IPS DF 4.7 (cell line): ENCODE measurements at regions not wholly inside any gene's neighbourhood (a gene's known extent, or its start where the extent isn't known, plus 50 kb on each side); places are given as distances from the start of the nearest gene placed in this dataset.

ENCODE experiments used
- DNase-seq: peaks from one replicate; pipeline ENCODE4 v3.0.0-alpha.2; 2013; ENCODE audit warnings: low spot score; ENCODE audit errors: extremely low read depth

GRCh38 chr17:15112846-15113617 is 152.1 kb downstream of the PMP22 start:
- no peak for DNase-seq

DNA sequence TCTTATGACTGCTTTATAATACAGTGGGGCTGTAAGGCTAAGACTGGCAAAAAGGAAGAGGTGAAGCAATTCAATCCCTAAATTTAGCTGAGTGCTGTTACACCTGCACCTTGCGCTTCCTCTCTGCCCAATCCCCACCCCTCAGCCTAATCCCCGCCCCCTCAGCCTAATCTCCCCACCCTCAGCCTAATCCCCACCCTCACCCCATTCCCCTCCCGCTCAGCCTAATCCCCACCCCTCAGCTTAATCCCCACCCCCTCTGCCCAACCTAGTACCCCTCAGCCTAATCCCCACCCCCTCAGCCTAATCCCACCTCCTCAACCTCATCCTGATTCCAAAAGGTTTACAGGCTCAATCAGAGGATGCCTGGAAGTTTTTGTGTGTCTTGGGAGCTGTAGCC is 155.5 kb downstream of the PMP22 start:
- DNase-seq = no peak

- no peak for DNase-seq
These were observed 156.1 kb downstream of the PMP22 start for GRCh38 chr17:15108992-15109391.

DNA sequence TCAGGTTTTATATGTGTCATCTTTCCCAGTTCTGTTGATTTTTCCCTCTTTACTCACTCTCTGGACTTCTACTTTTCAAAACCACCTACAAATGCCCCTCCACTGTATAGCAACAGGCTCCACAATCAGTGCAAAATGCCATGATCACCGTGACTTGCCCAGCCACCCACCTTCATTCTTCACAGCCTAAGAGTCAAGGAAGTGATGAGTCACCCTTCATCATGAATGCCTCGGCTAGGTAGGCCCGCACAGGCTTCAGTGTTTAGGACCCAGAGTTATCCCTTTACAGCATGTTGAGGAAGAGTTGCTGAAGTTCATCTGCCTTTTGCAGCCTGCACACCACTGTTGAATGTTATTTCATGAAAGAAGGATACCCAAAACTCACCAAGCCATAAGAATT is 158.6 kb downstream of the PMP22 start:
- no peak for DNase-seq

DNA sequence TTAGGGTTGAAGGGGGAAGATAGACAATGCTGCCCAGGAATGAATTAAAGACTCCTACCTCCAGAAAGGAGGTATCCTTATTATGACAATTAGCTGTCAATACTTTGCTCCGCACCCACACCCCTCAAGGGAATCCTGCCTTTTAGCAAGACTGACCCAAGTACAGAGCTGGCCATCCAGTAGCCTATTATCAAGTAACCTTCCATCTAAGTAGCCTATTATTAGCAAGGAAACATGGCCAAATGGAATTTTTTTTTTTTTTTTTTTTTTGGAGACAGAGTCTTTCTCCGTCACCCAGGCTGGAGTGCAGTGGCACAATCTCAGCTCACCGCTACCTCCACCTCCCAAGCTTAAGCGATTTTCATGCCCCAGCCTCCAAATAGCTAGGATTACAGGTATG is 161.3 kb downstream of the PMP22 start:
- DNase-seq = no peak

DNA sequence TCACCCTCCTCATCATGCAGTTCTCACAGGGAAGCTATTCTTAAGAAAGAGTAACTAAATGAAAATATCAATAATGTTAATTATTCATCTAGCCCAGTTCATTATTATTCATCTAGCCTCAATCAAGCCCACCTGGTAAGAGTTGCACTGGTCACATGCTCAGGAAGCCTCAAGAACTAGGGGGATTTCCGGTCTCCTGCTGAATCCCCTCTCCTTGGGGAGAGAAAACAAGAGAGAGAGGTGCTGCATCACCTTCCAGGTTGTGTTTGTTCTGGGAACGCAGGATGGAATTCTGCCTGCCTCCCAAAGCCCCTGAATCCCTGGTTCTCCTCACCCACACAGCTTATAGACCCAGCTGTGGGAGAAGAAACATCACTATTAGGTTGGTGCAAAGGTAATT is 164.0 kb downstream of the PMP22 start:
- no peak for DNase-seq

- no peak for DNase-seq
These were observed 168.6 kb downstream of the PMP22 start for GRCh38 chr17:15096511-15096910.

- no peak for DNase-seq
These were observed 169.2 kb downstream of the PMP22 start for GRCh38 chr17:15095935-15096334.

GRCh38 chr17:15092762-15093161 is 172.4 kb downstream of the PMP22 start:
- DNase-seq = no peak

GRCh38 chr17:15092261-15092660 is 172.9 kb downstream of the PMP22 start:
- no peak for DNase-seq

DNA sequence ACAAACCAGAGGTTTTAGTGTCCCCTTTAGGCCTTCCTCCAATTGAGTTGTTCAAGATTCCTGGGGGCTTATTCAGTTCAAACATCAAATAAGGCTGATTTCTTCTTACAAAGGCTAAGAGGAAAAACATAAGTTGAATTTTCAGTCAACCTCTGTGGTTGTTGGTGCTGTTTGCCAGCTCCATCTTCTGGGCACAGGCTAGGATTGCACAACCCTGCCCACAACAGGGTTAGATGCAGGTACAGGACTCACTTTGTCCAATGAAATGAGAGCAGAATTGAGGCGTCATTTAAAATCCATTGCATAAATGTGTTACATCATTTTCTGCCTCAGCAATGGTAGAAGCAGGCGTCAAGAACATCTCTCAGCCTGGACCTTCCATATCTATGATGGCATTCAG is 173.3 kb downstream of the PMP22 start:
- DNase-seq = no peak

DNA sequence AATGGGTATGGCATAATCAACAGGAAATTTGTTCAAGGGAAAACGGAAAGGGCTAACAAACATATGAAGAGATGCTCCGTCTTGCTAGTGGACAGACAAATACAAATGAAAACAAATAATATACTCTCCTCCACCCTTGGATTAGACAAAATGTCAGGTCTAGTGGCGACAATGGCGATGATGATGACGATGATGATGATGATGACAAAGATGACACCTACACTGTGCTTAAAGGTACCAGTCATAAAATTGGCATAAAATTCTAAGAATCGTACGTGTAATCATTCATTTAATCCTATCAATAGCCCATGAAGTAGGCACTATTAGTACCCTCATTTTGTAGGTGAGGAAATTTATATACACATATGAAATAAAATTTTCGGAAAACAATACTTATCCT is 174.6 kb downstream of the PMP22 start:
- no peak for DNase-seq

DNA sequence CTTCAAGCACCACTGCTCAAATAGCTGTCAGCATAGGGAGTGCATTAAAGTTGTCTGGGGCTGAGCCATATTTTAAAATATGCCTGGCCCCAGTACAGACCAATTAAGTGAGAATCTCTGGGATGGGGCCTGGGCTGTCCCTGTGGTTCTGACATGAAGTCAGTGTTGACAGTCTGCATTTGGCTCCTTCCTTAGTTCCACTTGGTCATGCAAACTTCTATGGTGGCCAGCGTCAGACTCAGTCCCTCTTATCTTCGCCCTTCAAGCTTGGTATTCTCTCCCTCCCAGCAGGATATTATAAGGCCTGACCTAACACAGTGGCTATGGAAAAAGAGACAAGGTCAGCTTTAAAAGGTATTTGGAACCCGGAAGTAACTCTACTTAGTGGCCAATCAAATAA is 177.2 kb downstream of the PMP22 start:
- DNase-seq = no peak

DNA sequence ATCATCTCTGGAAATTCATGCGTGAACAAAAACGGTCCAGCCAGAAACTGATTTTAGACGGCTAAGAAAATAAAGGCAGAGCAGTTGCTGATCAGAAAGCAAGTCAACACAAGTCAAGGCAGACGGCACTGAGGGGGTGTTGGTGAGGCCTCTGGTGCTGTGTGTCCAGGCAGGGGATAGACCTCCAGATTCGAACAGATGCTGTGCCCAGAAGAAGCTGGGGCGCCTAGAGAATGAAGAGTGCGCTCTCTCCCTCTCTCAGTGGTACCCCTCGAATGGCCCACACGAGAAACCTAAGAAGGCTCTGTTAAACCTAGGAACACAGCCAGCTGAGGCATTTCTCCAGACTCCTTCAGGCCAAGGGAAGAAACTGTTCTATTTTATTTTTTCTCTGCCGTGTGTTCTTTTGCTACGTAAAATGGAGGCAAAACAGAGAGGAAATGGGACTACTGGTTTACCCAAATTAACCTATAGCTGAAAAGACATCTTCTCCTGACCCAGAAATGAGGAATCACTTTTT is 178.3 kb downstream of the PMP22 start:
- DNase-seq = no peak

DNA sequence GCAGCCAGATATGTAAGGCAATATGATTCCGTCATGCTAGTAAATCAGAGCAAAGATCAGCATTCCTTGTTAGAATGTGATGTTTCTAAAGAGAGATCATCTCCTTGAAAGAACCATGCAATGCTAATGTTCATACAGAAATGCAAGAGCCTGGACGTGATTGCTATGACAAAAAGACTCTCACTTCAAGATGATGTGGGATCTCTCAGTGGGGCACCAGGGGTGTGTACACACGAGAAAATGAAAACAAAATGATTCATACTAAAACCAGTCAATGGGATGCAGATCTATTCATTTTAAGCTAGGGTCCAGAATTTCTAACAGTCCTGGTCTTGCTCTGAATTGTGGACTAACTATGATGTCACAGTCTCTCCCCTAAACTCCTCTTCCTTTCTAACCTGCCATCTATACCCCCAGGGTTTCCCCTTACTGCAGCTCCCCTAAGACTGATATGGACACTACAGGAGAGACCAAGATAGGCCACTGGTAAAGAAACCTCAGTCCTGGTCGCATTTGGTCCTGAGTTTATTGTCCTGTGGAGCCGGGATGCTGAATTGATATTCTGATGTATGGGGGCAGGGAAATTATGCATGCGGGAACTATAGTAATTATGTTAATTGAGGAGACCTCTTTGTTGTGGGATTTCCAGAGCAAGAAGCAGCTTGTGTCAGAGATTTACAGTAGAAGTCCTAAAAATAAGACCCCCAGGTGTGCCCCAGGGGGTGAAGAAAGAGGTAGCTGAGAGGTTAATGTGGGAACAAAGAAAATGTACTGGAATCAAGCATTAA is 179.0 kb downstream of the PMP22 start:
- no peak for DNase-seq

GRCh38 chr17:15083225-15083624 is 181.9 kb downstream of the PMP22 start:
- no peak for DNase-seq

DNA sequence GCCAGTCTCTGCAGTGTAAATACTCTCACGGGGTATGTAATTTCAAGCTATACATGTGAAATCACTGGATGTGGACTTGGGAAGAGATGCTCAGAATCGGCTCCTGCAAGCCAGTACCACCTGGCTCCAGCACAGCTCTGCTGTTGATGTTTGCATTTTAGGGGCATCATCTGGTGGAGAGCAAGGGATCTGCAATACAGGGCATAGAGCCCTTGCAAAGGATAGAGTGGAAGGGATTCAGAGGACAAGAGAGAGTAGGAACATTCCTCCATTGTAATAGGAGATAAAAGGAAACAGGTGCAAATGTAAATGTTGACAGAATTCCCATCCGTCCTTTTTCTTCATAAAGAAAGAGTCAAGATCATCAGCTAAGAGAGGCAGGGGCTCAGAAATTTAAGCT is 184.1 kb downstream of the PMP22 start:
- DNase-seq = no peak

DNA sequence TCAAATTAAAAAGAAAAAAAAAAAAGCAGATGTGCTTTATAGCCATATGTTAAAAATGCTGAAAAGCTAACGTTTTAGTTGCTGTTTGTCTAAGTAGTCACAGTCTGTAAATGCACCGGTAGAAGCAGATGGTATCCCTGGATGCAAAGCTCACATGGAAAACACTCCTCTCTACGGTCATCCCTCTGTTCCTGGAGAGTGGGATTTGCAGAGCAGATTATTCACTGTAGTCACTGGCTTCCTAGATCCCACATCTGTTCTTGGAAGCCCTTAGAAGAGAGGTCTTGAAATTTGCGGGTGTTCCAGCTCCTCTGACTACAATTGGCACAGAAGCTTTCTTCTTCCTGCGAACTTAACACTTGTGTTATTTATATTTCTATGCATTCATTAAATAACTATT is 186.6 kb downstream of the PMP22 start:
- DNase-seq = no peak

DNA sequence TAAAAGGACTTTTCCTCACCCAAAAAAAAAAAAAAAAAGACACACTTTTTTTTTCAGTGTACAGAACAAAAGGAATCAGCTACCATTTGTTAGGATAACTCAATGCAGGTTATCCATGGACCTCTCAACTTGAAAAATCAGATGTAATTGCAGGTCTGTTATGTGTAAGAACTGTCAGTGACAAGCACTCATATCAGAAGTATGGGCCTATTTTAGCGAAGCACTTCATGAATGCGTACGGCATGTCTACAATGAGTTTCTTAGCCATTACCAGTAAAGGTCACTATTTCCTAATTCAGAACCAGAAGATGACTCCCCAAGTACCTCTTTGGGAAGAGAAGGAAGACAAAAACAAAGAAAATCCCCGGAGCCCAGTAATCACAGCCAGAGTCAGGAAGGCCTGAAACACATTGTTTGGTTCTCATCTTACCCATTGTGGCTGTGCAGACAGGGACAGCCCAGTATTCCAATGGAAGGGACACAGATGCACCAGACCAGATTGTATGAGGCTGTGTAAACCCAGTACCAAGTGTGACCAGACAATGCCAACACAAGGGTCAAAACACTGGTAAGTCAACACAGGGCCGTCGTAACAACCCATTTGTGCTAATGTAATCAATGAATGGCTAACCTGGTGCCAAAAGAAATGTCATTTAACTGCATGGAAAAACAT is 188.0 kb downstream of the PMP22 start:
- no peak for DNase-seq

DNA sequence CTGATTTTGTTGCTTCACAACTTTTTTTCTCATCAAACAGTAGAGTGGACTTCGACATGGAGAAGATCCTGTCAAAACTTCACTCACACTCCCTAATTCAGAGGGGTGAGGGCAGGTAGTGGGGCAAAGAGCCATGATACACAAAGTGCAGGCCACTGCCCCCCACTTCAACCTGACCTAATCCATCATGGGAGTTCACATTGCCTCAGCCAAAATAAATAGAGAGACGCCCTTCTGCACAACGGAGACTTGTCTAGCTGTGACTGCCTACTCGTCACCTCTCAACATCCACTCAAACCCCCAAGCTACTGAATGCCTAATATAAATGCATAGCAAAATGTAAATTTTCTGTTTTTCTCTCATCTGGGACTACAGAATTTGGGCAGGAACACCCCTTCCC is 213.2 kb downstream of the PMP22 start:
- no peak for DNase-seq

- DNase-seq = no peak
These were observed 215.3 kb downstream of the PMP22 start for GRCh38 chr17:15049795-15050160.
